Stimulated activated naive CD4-positive, alpha-beta T cell (primary cell): ENCODE measurements at regions not wholly inside any gene's neighbourhood (a gene's known extent, or its start where the extent isn't known, plus 50 kb on each side); places are given as distances from the start of the nearest gene placed in this dataset.
"Not testable (repeated sequence)": the region's sequence is repeated elsewhere in the genome, so short reads cannot be mapped to it uniquely, and the experiment has no call there.

Experiments used
- DNase-seq, 6 experiments: peaks; one replicate each; lab custom pipeline; 2025; lab: John Stamatoyannopoulos, UW

DNA sequence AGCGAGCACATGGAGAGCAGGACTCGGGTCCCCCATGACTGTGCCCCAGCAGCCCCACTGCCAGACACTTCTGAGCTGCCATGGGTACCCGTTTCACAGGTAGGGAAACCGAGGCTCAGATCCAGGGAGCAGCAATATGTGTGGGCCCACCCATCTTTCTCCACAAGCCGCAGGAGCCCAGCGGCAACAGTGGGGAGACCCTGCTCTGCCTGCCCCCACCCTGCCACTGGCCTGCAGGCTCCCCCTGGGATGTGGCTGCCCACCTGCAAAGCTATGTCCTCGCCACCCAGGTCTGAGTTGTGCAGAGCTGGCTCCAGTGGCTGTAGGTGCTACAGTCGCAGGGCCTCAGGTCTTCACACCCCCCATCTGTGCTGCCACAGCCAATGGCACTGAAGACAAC, 50.6 kb upstream of the C1QTNF9B start:
- DNase-seq, result no peak

DNA sequence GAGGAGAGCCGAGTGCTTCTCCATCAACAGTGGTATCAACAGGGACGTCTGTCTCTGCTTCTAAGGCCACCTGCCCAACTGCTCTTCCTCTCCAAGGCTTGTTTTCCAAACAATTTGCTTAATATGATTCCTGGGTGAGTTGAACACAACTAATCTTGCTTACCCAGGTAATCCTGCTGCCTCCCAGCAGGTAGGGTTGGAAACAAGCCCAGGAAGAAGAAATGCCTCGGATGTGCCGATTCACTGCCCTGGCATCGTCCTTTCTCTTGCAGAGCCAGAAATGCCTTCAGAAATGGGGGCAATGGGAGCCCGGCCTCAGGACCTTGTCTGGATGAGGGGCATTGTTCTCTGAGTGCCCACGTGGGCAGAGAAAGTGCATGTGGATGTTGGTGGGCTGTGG, 51.9 kb upstream of the C1QTNF9B start:
- DNase-seq, result no peak

DNA sequence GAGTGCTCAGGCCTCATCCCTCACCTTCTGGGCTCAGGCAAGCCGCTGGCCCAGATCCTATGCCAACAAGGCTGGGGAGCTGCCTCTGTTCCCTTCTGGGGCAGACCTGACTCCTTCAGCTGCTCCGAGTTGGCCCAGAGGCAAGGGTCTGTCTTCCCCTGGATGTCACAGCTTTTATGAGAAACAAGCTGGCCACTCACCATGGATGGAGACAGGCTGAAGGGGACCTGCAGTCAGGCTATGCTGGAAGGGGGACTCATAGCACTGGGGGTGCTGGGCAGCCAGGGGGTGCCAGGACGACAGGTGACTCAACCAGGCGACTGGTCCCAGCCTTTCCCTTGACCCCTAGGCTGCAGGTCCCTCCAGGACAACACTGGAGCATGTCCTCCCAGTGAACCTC, 52.4 kb upstream of the C1QTNF9B start:
- no peak for DNase-seq

GRCh38 chr13:23950736-23951510, 53.6 kb upstream of the C1QTNF9B start:
- no peak for DNase-seq

GRCh38 chr13:23952796-23953195, 55.5 kb upstream of the C1QTNF9B start:
- DNase-seq, result no peak

- DNase-seq, result no peak
Measured at GRCh38 chr13:23953860-23954512, 56.7 kb upstream of the C1QTNF9B start.

DNA sequence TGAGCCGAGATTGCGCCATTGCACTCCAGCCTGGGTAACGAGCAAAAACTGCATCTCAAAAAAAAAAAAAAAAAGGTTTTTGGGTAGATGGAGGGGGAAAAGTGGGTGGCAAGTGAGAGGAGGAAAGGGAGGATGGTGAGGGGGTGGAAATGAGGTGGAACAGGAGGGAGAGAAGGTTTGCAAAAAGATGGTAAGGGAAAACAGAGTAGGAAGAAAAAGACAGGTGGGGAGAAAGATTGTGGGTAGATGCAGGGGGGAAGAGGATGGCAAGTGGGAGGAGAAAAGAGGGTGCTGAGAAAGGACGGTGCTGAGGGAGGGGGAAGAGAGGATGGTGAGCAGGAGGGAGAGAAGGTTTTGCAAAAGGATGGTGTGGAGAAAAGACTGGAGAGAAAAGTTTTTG, 57.8 kb upstream of the C1QTNF9B start:
- no peak for DNase-seq

DNA sequence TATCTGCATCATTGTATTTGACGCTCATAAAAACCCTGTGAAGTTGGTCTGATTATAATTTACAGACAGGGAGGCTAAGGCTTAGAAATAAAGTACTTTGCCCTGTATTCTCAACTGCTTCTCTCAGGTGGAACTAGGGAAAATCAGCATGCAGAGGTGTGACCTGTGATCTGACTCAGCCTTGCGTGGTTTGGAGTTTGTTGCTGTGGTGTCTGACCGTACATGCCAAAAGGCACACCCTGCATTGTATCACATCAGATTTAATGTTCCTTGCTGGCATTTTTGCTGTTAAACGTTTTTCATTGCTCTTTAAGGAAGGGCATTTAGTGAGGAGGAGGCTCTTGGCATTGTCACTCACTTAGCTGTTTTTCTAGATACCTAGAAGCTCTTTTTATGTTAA, 58.8 kb upstream of the C1QTNF9B start:
- DNase-seq, result no peak

DNA sequence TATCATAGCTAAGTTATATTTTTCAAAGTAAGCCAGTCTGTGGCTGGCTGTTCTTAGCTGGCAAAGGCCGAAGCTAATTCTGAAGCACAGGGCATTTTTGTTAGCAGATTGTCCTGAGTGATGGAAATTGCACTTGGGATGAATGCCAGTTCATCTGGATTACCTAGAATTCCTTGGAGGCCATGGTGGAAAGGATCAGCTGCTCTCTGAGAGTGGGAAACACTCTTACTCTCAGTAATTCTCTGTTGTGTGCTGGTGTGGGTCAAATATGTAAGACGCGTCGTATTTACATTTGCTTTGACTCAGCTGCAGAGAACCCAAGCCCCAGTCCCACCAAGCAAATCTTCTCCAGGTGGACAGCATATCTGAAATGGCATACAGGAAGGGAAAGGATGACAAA, 60.7 kb upstream of the C1QTNF9B start:
- DNase-seq, result no peak

- no peak for DNase-seq
Measured at GRCh38 chr13:23959231-23959862, 62.0 kb upstream of the C1QTNF9B start.

DNA sequence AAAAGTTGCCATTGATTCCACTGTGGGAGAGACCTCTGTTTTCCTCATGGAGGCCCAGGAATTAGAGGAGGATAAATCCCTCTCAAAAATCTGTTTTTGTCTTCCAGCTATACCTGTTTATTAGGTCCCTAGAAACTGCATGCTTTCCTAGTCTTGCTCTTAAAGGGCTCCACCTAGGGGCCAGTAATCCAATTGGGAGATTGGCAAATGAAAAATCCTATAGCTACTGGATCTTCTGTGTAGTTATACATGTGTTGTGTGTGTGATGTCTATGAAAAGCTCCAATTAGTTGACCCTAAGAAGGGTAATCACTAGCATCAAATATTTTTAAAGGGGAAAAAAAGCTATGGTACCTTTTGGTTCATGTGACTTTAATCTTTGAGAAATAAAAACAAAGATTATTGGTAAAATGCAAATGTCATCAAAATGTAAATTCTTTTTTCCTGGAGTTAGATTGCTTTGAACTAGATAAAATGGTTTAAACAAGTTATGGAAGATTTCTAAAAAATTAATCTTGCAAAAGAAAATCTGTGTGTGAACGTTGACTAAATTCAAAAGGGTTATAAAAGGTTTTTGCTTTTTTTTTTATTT, 63.4 kb upstream of the C1QTNF9B start:
- DNase-seq, result peak in 1 of 6 experiments; percentile 5

DNA sequence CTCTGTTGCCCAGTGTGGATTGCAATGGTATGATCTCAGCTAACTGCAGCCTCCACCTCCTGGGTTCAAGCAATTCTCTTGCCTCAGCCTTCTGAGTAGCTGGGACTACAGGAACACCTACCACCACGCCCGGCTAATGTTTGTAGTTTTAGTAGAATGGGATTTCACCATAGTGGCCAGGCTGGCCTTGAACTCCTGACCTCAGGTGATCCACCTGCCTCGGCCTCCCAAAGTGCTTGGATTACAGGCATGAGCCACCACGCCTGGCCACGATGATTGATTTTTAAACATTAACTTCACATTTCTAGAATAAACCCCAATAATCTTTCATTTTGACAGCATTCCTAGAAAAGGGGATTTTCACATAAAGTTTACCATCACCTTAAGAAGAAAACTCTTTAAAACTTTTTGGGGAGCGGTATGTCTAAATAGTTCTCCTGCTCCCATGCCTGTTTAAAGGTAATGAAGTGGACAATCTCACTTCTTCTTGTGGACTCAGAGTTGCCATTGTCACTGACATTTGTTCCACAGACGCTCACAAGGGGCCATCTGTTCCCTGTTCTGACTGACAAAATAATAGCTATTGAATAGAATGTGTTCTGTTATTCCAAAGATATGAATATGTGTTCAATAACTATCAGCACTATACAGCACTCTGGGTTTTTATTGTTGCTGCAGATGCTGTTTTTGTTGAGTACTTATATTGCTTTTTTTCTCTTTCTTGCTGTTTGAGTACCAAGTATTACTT, 66.1 kb upstream of the C1QTNF9B start:
- DNase-seq, result no peak

GRCh38 chr13:23963947-23964346, 66.6 kb upstream of the C1QTNF9B start:
- DNase-seq, result no peak

GRCh38 chr13:23965346-23965745, 68.0 kb upstream of the C1QTNF9B start:
- no peak for DNase-seq

- DNase-seq, result no peak
Measured at GRCh38 chr13:23966221-23966690, 69.0 kb upstream of the C1QTNF9B start.

DNA sequence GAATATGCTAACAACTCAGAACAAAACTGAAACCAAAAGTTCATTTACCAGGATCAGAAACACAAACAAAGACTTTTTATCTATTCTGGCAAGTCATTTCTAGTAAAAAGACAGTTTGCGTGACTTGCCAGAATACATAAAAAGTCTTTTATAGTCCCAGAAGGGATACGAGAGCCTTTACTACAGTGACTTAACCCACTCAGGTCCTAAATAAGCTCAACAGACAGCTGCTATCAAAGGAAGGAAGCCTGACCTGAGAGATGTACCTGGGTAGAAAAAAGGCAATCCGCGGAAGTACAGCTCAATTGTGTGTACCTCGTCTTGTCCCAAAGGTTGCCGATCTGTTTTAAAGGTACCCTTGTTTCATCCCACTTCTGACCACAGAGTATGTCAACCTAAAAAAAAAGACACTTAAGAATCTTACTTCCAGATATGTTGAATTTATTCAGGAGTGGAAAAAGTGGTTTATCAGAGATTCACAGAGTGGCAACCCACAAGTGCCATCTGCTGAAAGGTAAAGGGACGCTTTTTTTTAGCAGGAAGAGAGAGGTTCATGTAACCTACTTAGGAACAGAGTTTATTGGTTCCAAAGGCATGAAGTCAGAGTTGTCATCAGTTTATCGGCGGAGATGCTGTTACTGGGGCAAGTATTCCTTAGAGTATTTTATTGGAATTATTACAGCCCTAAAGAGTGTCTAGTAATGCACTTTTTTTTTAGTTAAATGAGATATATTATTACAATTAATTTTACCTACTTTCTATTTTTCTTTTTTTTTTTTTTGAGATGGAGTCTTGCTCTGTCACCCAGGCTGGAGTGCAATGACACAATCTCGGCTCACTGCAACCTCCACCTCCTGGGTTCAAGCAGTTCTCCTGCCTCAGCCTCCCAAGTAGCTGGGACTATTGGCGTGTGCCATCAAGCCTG, 69.7 kb upstream of the C1QTNF9B start:
- peak in 3 of 6 experiments; percentile 56 to 64 (median 60) for DNase-seq

GRCh38 chr13:23967792-23968191, 70.5 kb upstream of the C1QTNF9B start:
- DNase-seq, result not testable (repeated sequence)

DNA sequence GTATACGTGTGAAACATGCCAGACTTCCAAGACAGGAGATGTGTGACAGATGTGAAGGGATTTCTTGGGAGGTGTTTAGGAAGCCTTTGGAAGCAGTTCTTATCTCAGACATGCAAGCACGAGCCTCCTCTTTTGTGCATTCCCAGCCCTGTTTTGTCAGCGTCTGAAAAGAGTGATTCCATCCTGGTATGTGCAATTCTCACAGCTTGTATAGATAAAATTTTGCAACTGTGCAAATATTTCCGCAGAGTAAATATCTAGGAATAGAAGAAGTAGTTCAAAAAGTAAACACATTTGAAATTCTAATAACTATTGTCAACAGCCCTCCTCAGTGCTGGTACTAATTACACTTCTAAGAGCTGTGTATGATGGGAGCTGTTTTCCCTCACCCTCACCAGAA, 72.3 kb upstream of the C1QTNF9B start:
- no peak for DNase-seq

DNA sequence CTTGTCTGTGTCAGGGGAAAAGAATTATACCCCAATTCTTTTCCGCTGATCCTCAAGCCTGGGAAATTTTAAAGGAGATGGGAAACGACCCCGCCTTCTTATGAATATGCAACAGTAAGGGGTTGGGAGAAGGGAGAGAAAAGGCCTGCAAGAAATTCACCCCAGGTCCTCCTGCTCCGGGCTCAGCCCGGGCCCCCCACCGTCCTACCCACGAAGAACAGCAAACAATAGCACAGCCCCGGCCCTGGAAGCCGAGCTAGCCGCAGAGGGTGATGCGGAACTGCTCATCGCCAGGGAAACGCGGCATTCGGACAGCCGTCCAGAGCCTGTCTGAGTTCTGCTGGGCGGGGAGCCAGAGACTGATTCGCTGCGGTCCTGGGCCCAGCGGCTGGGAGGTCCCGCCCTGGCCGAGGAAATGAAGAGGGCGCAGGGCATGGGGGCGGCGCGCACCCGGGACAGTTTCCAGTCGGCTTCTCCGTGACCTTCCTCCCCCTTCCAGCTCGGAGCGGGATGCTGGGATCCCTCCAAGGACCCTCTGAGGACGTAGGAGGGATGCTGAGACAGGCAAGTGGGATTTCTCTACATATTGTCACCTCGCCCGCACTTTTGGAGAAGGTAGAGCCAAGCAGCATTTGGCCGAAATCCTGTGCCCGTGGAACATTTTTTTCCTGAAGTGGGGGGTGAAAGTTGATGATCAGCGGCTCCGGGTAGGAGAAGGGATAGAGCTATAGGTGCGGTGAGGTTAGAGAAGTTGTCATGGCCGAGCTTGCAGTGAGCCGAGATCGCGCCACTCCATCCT, 82.3 kb upstream of the C1QTNF9B start:
- DNase-seq, result peak in 1 of 6 experiments; percentile 30

DNA sequence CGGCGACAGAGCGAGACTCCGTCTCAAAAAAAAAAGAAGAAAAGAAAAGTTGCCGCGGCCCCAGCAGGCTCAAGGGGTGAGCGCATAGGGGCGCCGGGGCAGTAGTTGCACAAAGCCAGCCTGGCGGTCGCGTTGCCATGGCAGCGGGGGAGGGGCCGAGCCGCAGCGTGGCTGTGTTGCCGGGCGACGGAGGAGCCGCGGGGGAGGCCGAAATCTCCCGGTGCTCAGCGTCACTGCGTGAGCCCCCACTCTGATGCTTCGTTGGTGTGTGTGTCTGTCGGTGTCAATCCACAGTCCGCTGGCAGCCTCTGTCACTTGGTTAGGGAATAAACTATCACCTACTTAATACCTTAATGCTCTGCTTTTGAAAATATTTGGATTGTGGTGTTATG, 82.9 kb upstream of the C1QTNF9B start:
- peak; percentile 59 to 77 (median 72) for DNase-seq
